HEK293 (cell line): ENCODE measurements at regions not wholly inside any gene's neighbourhood (a gene's known extent, or its start where the extent isn't known, plus 50 kb on each side); places are given as distances from the start of the nearest gene placed in this dataset.

Experiments used
- BCL11A ChIP-seq: fragments of 450-650 bp; formaldehyde crosslinking; IDR thresholded peaks from 2 replicates; pipeline ENCODE4 v1.5.1; 2016; ENCODE audit warnings: low read depth, missing biosample characterization, missing genetic modification characterization
- KLF1 ChIP-seq: fragments of 450-650 bp; formaldehyde crosslinking; IDR thresholded peaks from 2 replicates; pipeline ENCODE4 v1.5.1; 2016; ENCODE audit warnings: missing biosample characterization, missing genetic modification characterization
- KLF9 ChIP-seq: fragments of 450-650 bp; formaldehyde crosslinking; IDR thresholded peaks from 2 replicates; pipeline ENCODE4 v1.5.1; 2016; ENCODE audit warnings: missing biosample characterization, missing genetic modification characterization, low read depth
- SCRT1 ChIP-seq: fragments of 450-650 bp; formaldehyde crosslinking; IDR thresholded peaks from 2 replicates; pipeline ENCODE4 v1.5.1; 2016; ENCODE audit warnings: missing biosample characterization, missing genetic modification characterization, borderline replicate concordance
- SCRT2 ChIP-seq: fragments of 450-650 bp; formaldehyde crosslinking; IDR thresholded peaks from 2 replicates; pipeline ENCODE4 v1.5.1; 2016; ENCODE audit warnings: missing biosample characterization, missing genetic modification characterization
- SP7 ChIP-seq: fragments of 450-650 bp; formaldehyde crosslinking; IDR thresholded peaks from 2 replicates; pipeline ENCODE4 v1.5.1; 2016; ENCODE audit warnings: missing biosample characterization, missing genetic modification characterization
- ZBTB20 ChIP-seq: fragments of 450-650 bp; formaldehyde crosslinking; IDR thresholded peaks from 2 replicates; pipeline ENCODE4 v1.5.1; 2016; ENCODE audit warnings: missing biosample characterization, missing genetic modification characterization
- ZBTB21 ChIP-seq: fragments of 450-650 bp; formaldehyde crosslinking; IDR thresholded peaks from 2 replicates; pipeline ENCODE4 v1.5.1; 2017; ENCODE audit warnings: missing biosample characterization, missing genetic modification characterization
- ZFP69B ChIP-seq: fragments of 450-650 bp; formaldehyde crosslinking; IDR thresholded peaks from 2 replicates; pipeline ENCODE4 v1.5.1; 2016; ENCODE audit warnings: missing biosample characterization, missing genetic modification characterization
- ZNF112 ChIP-seq: fragments of 450-650 bp; formaldehyde crosslinking; IDR thresholded peaks from 2 replicates; pipeline ENCODE4 v1.5.0; 2017; ENCODE audit warnings: missing biosample characterization, missing genetic modification characterization
- ZNF202 ChIP-seq: fragments of 450-650 bp; formaldehyde crosslinking; IDR thresholded peaks from 2 replicates; pipeline ENCODE4 v1.5.1; 2016; ENCODE audit warnings: missing biosample characterization, missing genetic modification characterization, borderline replicate concordance
- ZNF211 ChIP-seq: fragments of 450-650 bp; formaldehyde crosslinking; IDR thresholded peaks from 2 replicates; pipeline ENCODE4 v1.5.1; 2016; ENCODE audit warnings: low read depth, missing biosample characterization, missing genetic modification characterization
- ZNF302 ChIP-seq: fragments of 450-650 bp; formaldehyde crosslinking; IDR thresholded peaks from 2 replicates; pipeline ENCODE4 v1.5.1; 2016; ENCODE audit warnings: missing biosample characterization, missing genetic modification characterization, low read depth
- ZNF324 ChIP-seq: fragments of 450-650 bp; formaldehyde crosslinking; IDR thresholded peaks from 2 replicates; pipeline ENCODE4 v1.5.1; 2016; ENCODE audit warnings: missing biosample characterization, missing genetic modification characterization
- ZNF335 ChIP-seq: fragments of 450-650 bp; formaldehyde crosslinking; conservative IDR thresholded peaks from 2 replicates; pipeline ENCODE4 v1.5.1; 2016; ENCODE audit warnings: missing biosample characterization, missing genetic modification characterization
- ZNF341 ChIP-seq: fragments of 450-650 bp; formaldehyde crosslinking; IDR thresholded peaks from 2 replicates; pipeline ENCODE4; 2016; ENCODE audit warnings: low read depth, missing biosample characterization, missing genetic modification characterization
- ZNF350 ChIP-seq: fragments of 450-650 bp; formaldehyde crosslinking; IDR thresholded peaks from 2 replicates; pipeline ENCODE4 v1.5.0; 2017; ENCODE audit warnings: missing biosample characterization, mild to moderate bottlenecking, missing genetic modification characterization
- ZNF354C ChIP-seq: fragments of 450-650 bp; formaldehyde crosslinking; IDR thresholded peaks from 2 replicates; pipeline ENCODE4 v1.5.1; 2016; ENCODE audit warnings: missing biosample characterization, missing genetic modification characterization, low read depth, borderline replicate concordance
- ZNF510 ChIP-seq: fragments of 450-650 bp; formaldehyde crosslinking; IDR thresholded peaks from 2 replicates; pipeline ENCODE4 v1.5.1; 2018; ENCODE audit warnings: mild to moderate bottlenecking, missing genetic modification characterization, missing biosample characterization; ENCODE audit not compliant: insufficient replicate concordance
- ZNF514 ChIP-seq: fragments of 450-650 bp; formaldehyde crosslinking; IDR thresholded peaks from 2 replicates; pipeline ENCODE4 v1.5.1; 2016; ENCODE audit warnings: missing biosample characterization, missing genetic modification characterization
- ZNF530 ChIP-seq: fragments of 450-650 bp; formaldehyde crosslinking; IDR thresholded peaks from 2 replicates; pipeline ENCODE4 v1.5.1; 2016; ENCODE audit warnings: low read depth, missing biosample characterization, missing genetic modification characterization
- ZNF560 ChIP-seq: fragments of 450-650 bp; formaldehyde crosslinking; IDR thresholded peaks from 2 replicates; pipeline ENCODE4 v1.5.1; 2017; ENCODE audit warnings: missing biosample characterization, missing genetic modification characterization, borderline replicate concordance
- ZNF561 ChIP-seq: fragments of 450-650 bp; IDR thresholded peaks from 2 replicates; pipeline ENCODE4 v1.5.1; 2018; ENCODE audit warnings: missing biosample characterization, missing genetic modification characterization, borderline replicate concordance
- ZNF600 ChIP-seq: fragments of 450-650 bp; formaldehyde crosslinking; IDR thresholded peaks from 2 replicates; pipeline ENCODE4 v1.5.1; 2016; ENCODE audit warnings: missing biosample characterization, missing genetic modification characterization
- ZNF621 ChIP-seq: fragments of 450-650 bp; formaldehyde crosslinking; IDR thresholded peaks from 2 replicates; pipeline ENCODE4 v1.5.1; 2017; ENCODE audit warnings: missing biosample characterization, missing genetic modification characterization
- ZNF654 ChIP-seq: fragments of 450-650 bp; formaldehyde crosslinking; IDR thresholded peaks from 2 replicates; pipeline ENCODE4 v1.5.1; 2016; ENCODE audit warnings: low read depth, missing biosample characterization, missing genetic modification characterization
- ZNF664 ChIP-seq: fragments of 450-650 bp; formaldehyde crosslinking; IDR thresholded peaks from 2 replicates; pipeline ENCODE4 v1.5.1; 2016; ENCODE audit warnings: missing biosample characterization, missing genetic modification characterization
- ZNF792 ChIP-seq: fragments of 450-650 bp; formaldehyde crosslinking; IDR thresholded peaks from 2 replicates; pipeline ENCODE4 v1.5.1; 2016; ENCODE audit warnings: missing biosample characterization, missing genetic modification characterization
- ZSCAN23 ChIP-seq: fragments of 450-650 bp; formaldehyde crosslinking; IDR thresholded peaks from 2 replicates; pipeline ENCODE4 v1.5.1; 2016; ENCODE audit warnings: missing biosample characterization, missing genetic modification characterization
- TF ChIP-seq, protein P1 (sequence below): fragments of 450-650 bp; formaldehyde crosslinking; IDR thresholded peaks from 2 replicates; pipeline ENCODE4 v1.5.1; 2016; ENCODE audit warnings: missing biosample characterization, missing genetic modification characterization
- TF ChIP-seq, protein P2 (sequence below): fragments of 450-650 bp; formaldehyde crosslinking; IDR thresholded peaks from 2 replicates; pipeline ENCODE4 v1.5.1; 2017; ENCODE audit warnings: missing biosample characterization, missing genetic modification characterization
- TF ChIP-seq, protein P3 (sequence below): fragments of 450-650 bp; formaldehyde crosslinking; IDR thresholded peaks from 2 replicates; pipeline ENCODE4 v1.5.1; 2016; ENCODE audit warnings: missing biosample characterization, missing genetic modification characterization
- TF ChIP-seq, protein P4 (sequence below): sonication (generic); formaldehyde crosslinking; IDR thresholded peaks from 2 replicates; pipeline ENCODE4 v1.8.1; 2022; ENCODE audit warnings: mild to moderate bottlenecking, moderate library complexity, missing genetic modification reagents
- TF ChIP-seq, protein P5 (sequence below): fragments of 450-650 bp; formaldehyde crosslinking; IDR thresholded peaks from 2 replicates; pipeline ENCODE4 v1.5.1; 2016; ENCODE audit warnings: missing biosample characterization, missing genetic modification characterization

DNA sequence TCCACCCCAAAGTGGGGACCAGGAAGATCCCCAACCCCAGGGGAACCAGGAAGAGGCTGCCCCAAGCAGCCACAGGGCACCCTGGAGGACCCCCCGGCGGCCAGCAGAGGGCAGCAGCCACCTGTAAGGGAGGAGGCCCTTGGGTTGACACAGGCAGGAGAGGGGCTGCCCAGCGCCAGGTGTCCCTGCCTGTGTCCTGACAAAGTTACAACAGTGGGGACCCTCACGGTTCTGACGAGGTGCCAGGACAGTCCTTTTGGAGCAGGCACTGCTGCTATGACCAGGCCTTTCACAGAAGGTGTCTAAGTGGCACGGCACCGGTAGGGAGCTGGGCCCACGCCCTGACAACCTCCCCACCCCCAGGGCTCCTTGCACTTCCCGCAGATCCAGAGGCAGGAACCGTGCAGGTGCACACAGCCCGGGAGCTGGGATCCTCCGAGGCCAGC, 176.7 kb downstream of the BMP7 start (continued):
- TF ChIP-seq SCRT1 (tag by site-specific recombination) (peak; percentile 26; the same call in 1 of the 2 replicates), ZNF600 (peak; percentile 62), ZNF354C (tag by site-specific recombination) (no peak), ZBTB20 (tag by site-specific recombination) (no peak), KLF1 (0 out of 2 replicates have a peak, but pooled peaks have one; percentile 12), ZNF654 (tag by site-specific recombination) (peak; percentile 82), ZSCAN23 (tag by site-specific recombination) (no peak), ZNF621 (tag by site-specific recombination) (no peak), ZNF350 (tag by site-specific recombination) (no peak), ZNF664 (tag by site-specific recombination) (no peak), ZNF211 (tag by site-specific recombination) (no peak), ZNF324 (tag by site-specific recombination) (no peak), ZNF792 (tag by site-specific recombination) (no peak), BCL11A (no peak), ZNF510 (no peak), ZNF112 (no peak), KLF9 (tag by site-specific recombination) (peak; percentile 18; the same call in 1 of the 2 replicates), ZNF202 (no peak), ZFP69B (tag by site-specific recombination) (peak; percentile 76), ZNF302 (no peak), ZBTB21 (no peak), SCRT2 (tag by site-specific recombination) (peak; percentile 71), ZNF530 (tag by site-specific recombination) (no peak), SP7 (tag by site-specific recombination) (0 out of 2 replicates have a peak, but pooled peaks have one; percentile 22), ZNF560 (tag by site-specific recombination) (no peak), ZNF561 (0 out of 2 replicates have a peak, but pooled peaks have one; percentile 37), ZNF514 (tag by site-specific recombination) (no peak), ZNF335 (tag by site-specific recombination) (peak; percentile 89), ZNF341 (no peak)
- TF ChIP-seq, protein P1, sequence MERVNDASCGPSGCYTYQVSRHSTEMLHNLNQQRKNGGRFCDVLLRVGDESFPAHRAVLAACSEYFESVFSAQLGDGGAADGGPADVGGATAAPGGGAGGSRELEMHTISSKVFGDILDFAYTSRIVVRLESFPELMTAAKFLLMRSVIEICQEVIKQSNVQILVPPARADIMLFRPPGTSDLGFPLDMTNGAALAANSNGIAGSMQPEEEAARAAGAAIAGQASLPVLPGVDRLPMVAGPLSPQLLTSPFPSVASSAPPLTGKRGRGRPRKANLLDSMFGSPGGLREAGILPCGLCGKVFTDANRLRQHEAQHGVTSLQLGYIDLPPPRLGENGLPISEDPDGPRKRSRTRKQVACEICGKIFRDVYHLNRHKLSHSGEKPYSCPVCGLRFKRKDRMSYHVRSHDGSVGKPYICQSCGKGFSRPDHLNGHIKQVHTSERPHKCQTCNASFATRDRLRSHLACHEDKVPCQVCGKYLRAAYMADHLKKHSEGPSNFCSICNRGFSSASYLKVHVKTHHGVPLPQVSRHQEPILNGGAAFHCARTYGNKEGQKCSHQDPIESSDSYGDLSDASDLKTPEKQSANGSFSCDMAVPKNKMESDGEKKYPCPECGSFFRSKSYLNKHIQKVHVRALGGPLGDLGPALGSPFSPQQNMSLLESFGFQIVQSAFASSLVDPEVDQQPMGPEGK (tag by site-specific recombination): peak; percentile 32; the same call in 1 of the 2 replicates
- TF ChIP-seq, protein P2, sequence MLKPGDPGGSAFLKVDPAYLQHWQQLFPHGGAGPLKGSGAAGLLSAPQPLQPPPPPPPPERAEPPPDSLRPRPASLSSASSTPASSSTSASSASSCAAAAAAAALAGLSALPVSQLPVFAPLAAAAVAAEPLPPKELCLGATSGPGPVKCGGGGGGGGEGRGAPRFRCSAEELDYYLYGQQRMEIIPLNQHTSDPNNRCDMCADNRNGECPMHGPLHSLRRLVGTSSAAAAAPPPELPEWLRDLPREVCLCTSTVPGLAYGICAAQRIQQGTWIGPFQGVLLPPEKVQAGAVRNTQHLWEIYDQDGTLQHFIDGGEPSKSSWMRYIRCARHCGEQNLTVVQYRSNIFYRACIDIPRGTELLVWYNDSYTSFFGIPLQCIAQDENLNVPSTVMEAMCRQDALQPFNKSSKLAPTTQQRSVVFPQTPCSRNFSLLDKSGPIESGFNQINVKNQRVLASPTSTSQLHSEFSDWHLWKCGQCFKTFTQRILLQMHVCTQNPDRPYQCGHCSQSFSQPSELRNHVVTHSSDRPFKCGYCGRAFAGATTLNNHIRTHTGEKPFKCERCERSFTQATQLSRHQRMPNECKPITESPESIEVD: no peak
- TF ChIP-seq, protein P3, sequence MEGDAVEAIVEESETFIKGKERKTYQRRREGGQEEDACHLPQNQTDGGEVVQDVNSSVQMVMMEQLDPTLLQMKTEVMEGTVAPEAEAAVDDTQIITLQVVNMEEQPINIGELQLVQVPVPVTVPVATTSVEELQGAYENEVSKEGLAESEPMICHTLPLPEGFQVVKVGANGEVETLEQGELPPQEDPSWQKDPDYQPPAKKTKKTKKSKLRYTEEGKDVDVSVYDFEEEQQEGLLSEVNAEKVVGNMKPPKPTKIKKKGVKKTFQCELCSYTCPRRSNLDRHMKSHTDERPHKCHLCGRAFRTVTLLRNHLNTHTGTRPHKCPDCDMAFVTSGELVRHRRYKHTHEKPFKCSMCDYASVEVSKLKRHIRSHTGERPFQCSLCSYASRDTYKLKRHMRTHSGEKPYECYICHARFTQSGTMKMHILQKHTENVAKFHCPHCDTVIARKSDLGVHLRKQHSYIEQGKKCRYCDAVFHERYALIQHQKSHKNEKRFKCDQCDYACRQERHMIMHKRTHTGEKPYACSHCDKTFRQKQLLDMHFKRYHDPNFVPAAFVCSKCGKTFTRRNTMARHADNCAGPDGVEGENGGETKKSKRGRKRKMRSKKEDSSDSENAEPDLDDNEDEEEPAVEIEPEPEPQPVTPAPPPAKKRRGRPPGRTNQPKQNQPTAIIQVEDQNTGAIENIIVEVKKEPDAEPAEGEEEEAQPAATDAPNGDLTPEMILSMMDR (tag by site-specific recombination): peak; percentile 79
- TF ChIP-seq, protein P4, sequence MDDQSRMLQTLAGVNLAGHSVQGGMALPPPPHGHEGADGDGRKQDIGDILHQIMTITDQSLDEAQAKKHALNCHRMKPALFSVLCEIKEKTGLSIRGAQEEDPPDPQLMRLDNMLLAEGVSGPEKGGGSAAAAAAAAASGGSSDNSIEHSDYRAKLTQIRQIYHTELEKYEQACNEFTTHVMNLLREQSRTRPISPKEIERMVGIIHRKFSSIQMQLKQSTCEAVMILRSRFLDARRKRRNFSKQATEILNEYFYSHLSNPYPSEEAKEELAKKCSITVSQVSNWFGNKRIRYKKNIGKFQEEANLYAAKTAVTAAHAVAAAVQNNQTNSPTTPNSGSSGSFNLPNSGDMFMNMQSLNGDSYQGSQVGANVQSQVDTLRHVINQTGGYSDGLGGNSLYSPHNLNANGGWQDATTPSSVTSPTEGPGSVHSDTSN: 0 out of 2 replicates have a peak, but pooled peaks have one; percentile 24
- TF ChIP-seq, protein P5, sequence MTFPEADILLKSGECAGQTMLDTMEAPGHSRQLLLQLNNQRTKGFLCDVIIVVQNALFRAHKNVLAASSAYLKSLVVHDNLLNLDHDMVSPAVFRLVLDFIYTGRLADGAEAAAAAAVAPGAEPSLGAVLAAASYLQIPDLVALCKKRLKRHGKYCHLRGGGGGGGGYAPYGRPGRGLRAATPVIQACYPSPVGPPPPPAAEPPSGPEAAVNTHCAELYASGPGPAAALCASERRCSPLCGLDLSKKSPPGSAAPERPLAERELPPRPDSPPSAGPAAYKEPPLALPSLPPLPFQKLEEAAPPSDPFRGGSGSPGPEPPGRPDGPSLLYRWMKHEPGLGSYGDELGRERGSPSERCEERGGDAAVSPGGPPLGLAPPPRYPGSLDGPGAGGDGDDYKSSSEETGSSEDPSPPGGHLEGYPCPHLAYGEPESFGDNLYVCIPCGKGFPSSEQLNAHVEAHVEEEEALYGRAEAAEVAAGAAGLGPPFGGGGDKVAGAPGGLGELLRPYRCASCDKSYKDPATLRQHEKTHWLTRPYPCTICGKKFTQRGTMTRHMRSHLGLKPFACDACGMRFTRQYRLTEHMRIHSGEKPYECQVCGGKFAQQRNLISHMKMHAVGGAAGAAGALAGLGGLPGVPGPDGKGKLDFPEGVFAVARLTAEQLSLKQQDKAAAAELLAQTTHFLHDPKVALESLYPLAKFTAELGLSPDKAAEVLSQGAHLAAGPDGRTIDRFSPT (tag by site-specific recombination): no peak
